ENCODE measurements at regions not wholly inside any gene's neighbourhood (a gene's known extent, or its start where the extent isn't known, plus 50 kb on each side); places are given as distances from the start of the nearest gene placed in this dataset.
A peak's percentile ranks its signal among the peaks of the same experiment; 100 is the strongest.
"Not testable (repeated sequence)": the region's sequence is repeated elsewhere in the genome, so short reads cannot be mapped to it uniquely, and the experiment has no call there.

GRCh38 chr12:75954749-75955148 lies 76.8 kb downstream of the PHLDA1 start:
- no peak for DNase-seq (ENCODE audit: low read depth in 1 of 2, low spot score in 1 of 2)
- in situ Hi-C loops (cut with HindIII; ENCODE audit: low pct_unique_long_range_greater_than_20kb, low sequenced_read_pairs): no loop called here
- TF ChIP-seq JUND (IDR thresholded peaks at IDR 0.05; ENCODE audit: low read depth): no peak

GRCh38 chr12:75954041-75954440 lies 77.5 kb downstream of the PHLDA1 start:
- no peak for DNase-seq (ENCODE audit: low read depth in 1 of 2, low spot score in 1 of 2)
- TF ChIP-seq JUND (IDR thresholded peaks at IDR 0.05; ENCODE audit: low read depth): no peak
- in situ Hi-C loops (cut with HindIII; ENCODE audit: low pct_unique_long_range_greater_than_20kb, low sequenced_read_pairs): no loop called here

- no peak for TF ChIP-seq JUND (IDR thresholded peaks at IDR 0.05; ENCODE audit: low read depth)
- no peak for DNase-seq (ENCODE audit: low read depth in 1 of 2, low spot score in 1 of 2)
- in situ Hi-C loops (cut with HindIII; ENCODE audit: low pct_unique_long_range_greater_than_20kb, low sequenced_read_pairs): no loop called here
Measured at GRCh38 chr12:75953312-75953906, 78.2 kb downstream of the PHLDA1 start.

GRCh38 chr12:75951399-75952278 lies 79.9 kb downstream of the PHLDA1 start:
- DNase-seq (ENCODE audit: low read depth in 1 of 2, low spot score in 1 of 2): no peak

GRCh38 chr12:75947156-75947723 lies 84.3 kb downstream of the PHLDA1 start:
- TF ChIP-seq JUND (IDR thresholded peaks at IDR 0.05; ENCODE audit: low read depth): no peak

More at GRCh38 chr12:75951399-75952278, 79.9 kb downstream of the PHLDA1 start:
- TF ChIP-seq JUND (IDR thresholded peaks at IDR 0.05; ENCODE audit: low read depth): no peak
- in situ Hi-C loops (cut with HindIII; ENCODE audit: low pct_unique_long_range_greater_than_20kb, low sequenced_read_pairs): no loop called here

DNA sequence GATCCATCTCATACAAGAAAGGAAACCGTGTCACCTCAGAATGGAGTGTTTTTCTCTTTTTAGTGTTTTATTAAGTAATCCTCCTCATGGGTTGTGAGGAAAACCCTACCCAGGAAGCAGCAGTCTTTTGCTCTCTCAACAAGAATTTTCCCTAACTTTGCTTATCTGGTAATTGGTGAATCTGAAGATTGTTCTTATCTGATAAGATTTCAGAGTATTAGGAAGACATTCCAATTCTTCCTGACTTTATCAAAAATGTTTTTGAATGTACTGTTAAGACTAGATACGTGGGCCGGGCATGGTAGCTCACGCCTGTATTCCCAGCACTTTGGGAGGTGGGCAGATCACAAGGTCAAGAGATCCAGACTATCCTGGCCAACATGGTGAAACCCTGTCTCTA lies 86.0 kb downstream of the PHLDA1 start:
- TF ChIP-seq JUND (IDR thresholded peaks at IDR 0.05; ENCODE audit: low read depth): no peak
- in situ Hi-C loops (cut with HindIII; ENCODE audit: low pct_unique_long_range_greater_than_20kb, low sequenced_read_pairs): no loop called here
- DNase-seq (ENCODE audit: low read depth in 1 of 2, low spot score in 1 of 2): no peak

More at GRCh38 chr12:75947156-75947723, 84.3 kb downstream of the PHLDA1 start:
- DNase-seq (ENCODE audit: low read depth in 1 of 2, low spot score in 1 of 2): no peak
- in situ Hi-C loops (cut with HindIII; ENCODE audit: low pct_unique_long_range_greater_than_20kb, low sequenced_read_pairs): no loop called here

DNA sequence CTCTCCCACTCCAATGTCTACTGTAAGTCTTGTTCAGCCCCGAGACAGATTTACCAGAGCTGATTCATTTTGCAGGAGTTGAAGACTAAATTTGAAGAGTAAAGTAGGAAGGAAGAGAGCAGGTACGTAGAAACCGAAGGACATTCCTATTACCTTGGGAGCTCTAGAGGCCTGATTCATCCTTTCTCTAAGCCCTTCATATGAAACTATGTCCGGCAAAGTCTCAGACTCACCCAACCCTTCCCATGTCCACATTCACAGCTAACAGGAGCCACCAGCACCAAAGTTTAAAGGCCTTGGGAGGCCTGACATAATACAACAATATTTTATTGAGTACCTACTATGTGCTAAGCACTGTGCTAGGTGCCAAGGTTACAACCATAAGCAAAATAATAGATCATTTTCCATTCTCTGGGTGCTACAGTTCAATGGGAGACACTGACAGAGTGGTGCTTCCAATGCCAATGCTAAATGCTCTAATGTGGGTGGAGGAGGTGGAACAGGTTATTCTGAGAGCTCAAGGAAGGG lies 86.6 kb downstream of the PHLDA1 start:
- in situ Hi-C loops (cut with HindIII; ENCODE audit: low pct_unique_long_range_greater_than_20kb, low sequenced_read_pairs): no loop called here
- TF ChIP-seq JUND (IDR thresholded peaks at IDR 0.05; ENCODE audit: low read depth): no peak
- DNase-seq (ENCODE audit: low read depth in 1 of 2, low spot score in 1 of 2): no peak

GRCh38 chr12:75944097-75944904 lies 87.3 kb downstream of the PHLDA1 start:
- DNase-seq (ENCODE audit: low read depth in 1 of 2, low spot score in 1 of 2): peak in 1 of 2 experiments; percentile 76
- in situ Hi-C loops (cut with HindIII; ENCODE audit: low pct_unique_long_range_greater_than_20kb, low sequenced_read_pairs): no loop called here

DNA sequence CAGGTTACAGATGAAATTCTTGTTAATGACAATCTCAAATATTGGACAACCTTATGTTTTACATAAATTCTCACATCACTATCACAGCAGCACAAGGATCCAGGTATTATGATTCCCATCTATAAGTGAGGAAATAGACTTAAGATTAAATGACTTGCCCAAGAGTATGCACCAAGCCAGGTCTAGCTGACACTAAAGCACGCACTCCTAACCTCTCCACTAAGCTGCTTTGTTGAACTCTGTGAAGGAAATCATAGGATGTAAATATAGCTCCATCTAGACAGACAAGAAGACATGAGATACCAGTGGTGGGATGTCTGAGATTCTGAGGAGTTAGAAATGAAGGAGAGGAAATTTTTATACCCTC lies 87.9 kb downstream of the PHLDA1 start:
- in situ Hi-C loops (cut with HindIII; ENCODE audit: low pct_unique_long_range_greater_than_20kb, low sequenced_read_pairs): no loop called here
- DNase-seq (ENCODE audit: low read depth in 1 of 2, low spot score in 1 of 2): peak in 1 of 2 experiments; percentile 34
- TF ChIP-seq JUND (IDR thresholded peaks at IDR 0.05; ENCODE audit: low read depth): no peak

More at GRCh38 chr12:75944097-75944904, 87.3 kb downstream of the PHLDA1 start:
- TF ChIP-seq JUND (IDR thresholded peaks at IDR 0.05; ENCODE audit: low read depth): peak; percentile 74

- DNase-seq (ENCODE audit: low read depth in 1 of 2, low spot score in 1 of 2); in situ Hi-C loops (cut with HindIII; ENCODE audit: low pct_unique_long_range_greater_than_20kb, low sequenced_read_pairs): not testable (repeated sequence)
Measured at GRCh38 chr12:75941661-75942060, 89.9 kb downstream of the PHLDA1 start.

DNA sequence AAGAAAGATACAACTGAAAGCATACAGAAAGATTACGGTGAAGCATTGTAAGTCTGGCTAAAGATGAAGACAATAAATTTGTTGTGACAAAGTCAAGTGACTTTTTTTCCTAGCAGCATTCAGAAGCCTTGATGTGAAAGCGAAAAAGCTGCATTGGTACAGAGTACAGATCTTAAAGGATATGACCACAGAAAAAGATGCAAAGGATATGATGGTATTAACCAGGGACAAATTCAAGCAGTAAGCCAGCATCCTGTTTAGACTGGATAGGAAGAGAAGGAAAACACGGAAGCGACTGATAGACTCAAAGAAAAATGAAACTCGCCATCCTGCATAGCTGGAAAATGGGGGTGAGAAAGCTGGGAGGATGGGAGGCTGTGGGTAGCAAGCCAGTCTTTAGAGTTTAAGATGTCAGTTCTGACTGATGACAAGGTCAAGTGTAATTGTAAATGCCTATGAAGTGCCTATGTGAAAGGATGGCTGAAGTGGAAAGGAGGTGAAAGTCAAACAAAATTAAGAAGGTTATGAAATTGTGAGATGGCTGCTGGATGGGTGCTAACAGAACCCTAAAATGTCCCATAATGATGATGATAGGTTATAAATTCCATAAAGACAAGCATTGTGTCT lies 92.4 kb downstream of the PHLDA1 start:
- in situ Hi-C loops (cut with HindIII; ENCODE audit: low pct_unique_long_range_greater_than_20kb, low sequenced_read_pairs): no loop called here
- no peak for TF ChIP-seq JUND (IDR thresholded peaks at IDR 0.05; ENCODE audit: low read depth)
- DNase-seq (ENCODE audit: low read depth in 1 of 2, low spot score in 1 of 2): no peak

GRCh38 chr12:75938189-75938588 lies 93.4 kb downstream of the PHLDA1 start:
- no peak for TF ChIP-seq JUND (IDR thresholded peaks at IDR 0.05; ENCODE audit: low read depth)
- in situ Hi-C loops (cut with HindIII; ENCODE audit: low pct_unique_long_range_greater_than_20kb, low sequenced_read_pairs): no loop called here
- no peak for DNase-seq (ENCODE audit: low read depth in 1 of 2, low spot score in 1 of 2)
